ENCODE measurements at regions not wholly inside any gene's neighbourhood (a gene's known extent, or its start where the extent isn't known, plus 50 kb on each side); places are given as distances from the start of the nearest gene placed in this dataset.

GRCh38 chr15:72961346-72961745 lies 90.9 kb upstream of the NEO1 start:
- no peak overlapping the region for H3K27ac ChIP-seq (ENCODE audit: low read depth in 1 of 2, low read length in 2 of 2)
- no peak overlapping the region for H3K4me3 ChIP-seq (ENCODE audit: low read depth in 1 of 3, low read length in 3 of 3)
- peaks cover 0 to 10% (median 6%) of the 10 kb centered on the region in 4 donors for H3K4me1 ChIP-seq (ENCODE audit: control insufficient read depth in 4 of 4, insufficient read depth in 4 of 4, low read length in 3 of 4)
- H3K27me3 ChIP-seq (ENCODE audit: control insufficient read depth in 4 of 4, insufficient read depth in 4 of 4, low read length in 3 of 4): no peaks in the 10 kb centered on the region
- H3K9ac ChIP-seq (ENCODE audit: low read depth in 1 of 2, low read length in 2 of 2): no peak overlapping the region
- no peaks in the 10 kb centered on the region for H3K9me3 ChIP-seq (ENCODE audit: control insufficient read depth in 4 of 4, low read length in 3 of 4)
- no peak for TF ChIP-seq HNF4G (IDR thresholded peaks at IDR 0.05)
- no peak for TF ChIP-seq HNF4A (conservative IDR thresholded peaks at IDR 0.05)
- no peak for TF ChIP-seq MAX (IDR thresholded peaks at IDR 0.05)
- TF ChIP-seq ZBTB33 (IDR thresholded peaks at IDR 0.05): no peak
- no peak for TF ChIP-seq SP1 (IDR thresholded peaks at IDR 0.05)
- TF ChIP-seq GABPA (IDR thresholded peaks at IDR 0.05 in 1 of 2, conservative IDR thresholded peaks at IDR 0.05 in 1 of 2): no peak
- no peak for TF ChIP-seq TAF1 (conservative IDR thresholded peaks at IDR 0.05)
- no peak for TF ChIP-seq ATF3 (IDR thresholded peaks at IDR 0.05)
- TF ChIP-seq EGR1 (IDR thresholded peaks at IDR 0.05; ENCODE audit: low read depth in 2 of 2): no peak
- TF ChIP-seq YY1 (IDR thresholded peaks at IDR 0.05): no peak
- TF ChIP-seq RXRA (IDR thresholded peaks at IDR 0.05): no peak
- no peak for TF ChIP-seq RAD21 (IDR thresholded peaks at IDR 0.05)
- no peak for TF ChIP-seq FOXA1 (IDR thresholded peaks at IDR 0.05)
- no peak for TF ChIP-seq FOXA2 (IDR thresholded peaks at IDR 0.05)
- WGBS: 74% methylated on average over 3 of the region's 3 CpGs
- no peak for DNase-seq (ENCODE audit: low spot score)
- no peaks in the 10 kb centered on the region for H3K36me3 ChIP-seq (ENCODE audit: control insufficient read depth in 4 of 4, insufficient read depth in 3 of 4, low read depth in 1 of 4, low read length in 3 of 4)

- Histone ChIP-seq H3K27ac (ENCODE audit: low read depth in 1 of 2, low read length in 2 of 2) (peak overlapping the region; percentile 38 to 56), H3K9ac (ENCODE audit: low read depth in 1 of 2, low read length in 2 of 2) (no peak overlapping the region), H3K4me3 (ENCODE audit: low read depth in 1 of 3, low read length in 3 of 3) (no peak overlapping the region), H3K4me1 (ENCODE audit: control insufficient read depth in 4 of 4, insufficient read depth in 4 of 4, low read length in 3 of 4) (peaks cover 0 to 10% (median 6%) of the 10 kb centered on the region in 4 donors), H3K9me3 (ENCODE audit: control insufficient read depth in 4 of 4, low read length in 3 of 4) (no peaks in the 10 kb centered on the region), H3K27me3 (ENCODE audit: control insufficient read depth in 4 of 4, insufficient read depth in 4 of 4, low read length in 3 of 4) (no peaks in the 10 kb centered on the region), H3K36me3 (ENCODE audit: control insufficient read depth in 4 of 4, insufficient read depth in 3 of 4, low read depth in 1 of 4, low read length in 3 of 4) (no peaks in the 10 kb centered on the region)
- DNase-seq (ENCODE audit: low spot score): no peak
- whole genome bisulfite sequencing: 29% methylated on average over 3 of the region's 3 CpGs
- TF ChIP-seq RAD21 (IDR thresholded peaks at IDR 0.05) (peak; percentile 25 to 45), RXRA (IDR thresholded peaks at IDR 0.05) (peak; percentile 72 to 81), SP1 (IDR thresholded peaks at IDR 0.05) (peak; percentile 79), HNF4G (IDR thresholded peaks at IDR 0.05) (peak; percentile 44), MAX (IDR thresholded peaks at IDR 0.05) (no peak), CTCF (IDR thresholded peaks at IDR 0.05; ENCODE audit: low read depth, low read length, missing input control) (no peak), EGR1 (IDR thresholded peaks at IDR 0.05; ENCODE audit: low read depth in 2 of 2) (no peak), FOXA1 (IDR thresholded peaks at IDR 0.05) (no peak), TAF1 (conservative IDR thresholded peaks at IDR 0.05) (no peak), GABPA (IDR thresholded peaks at IDR 0.05 in 1 of 2, conservative IDR thresholded peaks at IDR 0.05 in 1 of 2) (no peak), ATF3 (IDR thresholded peaks at IDR 0.05) (peak; percentile 52), HNF4A (conservative IDR thresholded peaks at IDR 0.05) (peak; percentile 77 to 88), YY1 (IDR thresholded peaks at IDR 0.05) (peak; percentile 85), REST (IDR thresholded peaks at IDR 0.05) (peak; percentile 78), NR2F2 (IDR thresholded peaks at IDR 0.05) (no peak), JUND (IDR thresholded peaks at IDR 0.05) (peak; percentile 85 to 89), ZBTB33 (IDR thresholded peaks at IDR 0.05) (peak; percentile 28), FOXA2 (IDR thresholded peaks at IDR 0.05) (peak; percentile 25)
These were observed 93.6 kb upstream of the NEO1 start for GRCh38 chr15:72958634-72959033.
